HL-60 (cell line): ENCODE measurements at regions not wholly inside any gene's neighbourhood (a gene's known extent, or its start where the extent isn't known, plus 50 kb on each side); places are given as distances from the start of the nearest gene placed in this dataset.

Experiments used
- CTCF ChIP-seq: IDR thresholded peaks from one replicate; pipeline ENCODE4 v1.5.1; 2011; ENCODE audit warnings: low read length, control low read depth, inconsistent platforms; ENCODE audit not compliant: insufficient read depth
- GABPA ChIP-seq: IDR thresholded peaks from 2 replicates; pipeline ENCODE4 v1.6.1; 2012; ENCODE audit warnings: low read depth
- TF ChIP-seq, protein P1 (sequence below): IDR thresholded peaks from 2 replicates; pipeline ENCODE4 v1.6.1; 2012; ENCODE audit warnings: low read depth; ENCODE audit not compliant: insufficient replicate concordance

DNA sequence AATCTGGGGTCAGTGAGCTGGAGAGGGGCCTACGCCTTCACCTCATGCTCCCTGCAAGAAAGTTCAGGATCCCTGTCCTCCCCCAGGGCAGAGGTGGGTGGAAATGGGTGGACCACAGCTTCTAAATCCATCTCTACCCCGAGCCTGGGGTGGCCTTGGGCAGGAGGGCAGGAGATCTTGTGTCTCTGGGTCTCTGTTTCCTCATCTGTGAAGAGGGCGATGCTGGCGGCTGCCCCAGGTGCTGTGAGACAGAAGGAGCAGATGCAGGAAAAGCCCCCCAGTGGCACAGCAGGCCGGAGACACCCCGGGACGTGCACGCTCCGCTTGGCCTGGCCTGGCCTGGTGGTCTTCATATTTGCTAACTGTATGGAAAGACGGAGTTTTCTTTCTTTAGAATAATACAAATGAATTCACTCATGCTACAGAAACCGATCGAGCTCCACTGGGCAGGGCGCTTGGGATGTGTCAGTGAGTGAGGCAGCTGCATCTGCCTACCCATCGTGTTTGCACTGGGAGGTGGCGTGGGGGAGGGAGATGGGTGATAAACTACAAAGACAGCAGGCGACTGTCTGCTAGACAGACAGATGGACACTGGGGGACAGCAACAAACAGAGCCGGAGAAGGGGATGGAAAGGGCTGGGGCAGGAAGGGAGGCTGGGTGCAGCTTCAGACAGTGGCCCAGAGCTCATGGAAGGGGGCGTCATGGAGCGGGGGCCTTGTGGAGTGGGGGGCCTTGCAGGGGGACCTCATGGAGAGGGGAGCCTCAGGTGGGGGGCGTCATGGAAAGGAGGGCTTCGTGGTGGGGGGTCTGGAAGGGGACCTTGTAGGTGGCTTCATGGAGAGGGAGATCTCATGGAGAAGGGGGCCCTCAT lies 136.2 kb downstream of the CPZ start:
- TF ChIP-seq CTCF (no peak), GABPA (no peak)
- TF ChIP-seq, protein P1, sequence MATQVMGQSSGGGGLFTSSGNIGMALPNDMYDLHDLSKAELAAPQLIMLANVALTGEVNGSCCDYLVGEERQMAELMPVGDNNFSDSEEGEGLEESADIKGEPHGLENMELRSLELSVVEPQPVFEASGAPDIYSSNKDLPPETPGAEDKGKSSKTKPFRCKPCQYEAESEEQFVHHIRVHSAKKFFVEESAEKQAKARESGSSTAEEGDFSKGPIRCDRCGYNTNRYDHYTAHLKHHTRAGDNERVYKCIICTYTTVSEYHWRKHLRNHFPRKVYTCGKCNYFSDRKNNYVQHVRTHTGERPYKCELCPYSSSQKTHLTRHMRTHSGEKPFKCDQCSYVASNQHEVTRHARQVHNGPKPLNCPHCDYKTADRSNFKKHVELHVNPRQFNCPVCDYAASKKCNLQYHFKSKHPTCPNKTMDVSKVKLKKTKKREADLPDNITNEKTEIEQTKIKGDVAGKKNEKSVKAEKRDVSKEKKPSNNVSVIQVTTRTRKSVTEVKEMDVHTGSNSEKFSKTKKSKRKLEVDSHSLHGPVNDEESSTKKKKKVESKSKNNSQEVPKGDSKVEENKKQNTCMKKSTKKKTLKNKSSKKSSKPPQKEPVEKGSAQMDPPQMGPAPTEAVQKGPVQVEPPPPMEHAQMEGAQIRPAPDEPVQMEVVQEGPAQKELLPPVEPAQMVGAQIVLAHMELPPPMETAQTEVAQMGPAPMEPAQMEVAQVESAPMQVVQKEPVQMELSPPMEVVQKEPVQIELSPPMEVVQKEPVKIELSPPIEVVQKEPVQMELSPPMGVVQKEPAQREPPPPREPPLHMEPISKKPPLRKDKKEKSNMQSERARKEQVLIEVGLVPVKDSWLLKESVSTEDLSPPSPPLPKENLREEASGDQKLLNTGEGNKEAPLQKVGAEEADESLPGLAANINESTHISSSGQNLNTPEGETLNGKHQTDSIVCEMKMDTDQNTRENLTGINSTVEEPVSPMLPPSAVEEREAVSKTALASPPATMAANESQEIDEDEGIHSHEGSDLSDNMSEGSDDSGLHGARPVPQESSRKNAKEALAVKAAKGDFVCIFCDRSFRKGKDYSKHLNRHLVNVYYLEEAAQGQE = no peak
